ENCODE measurements at regions not wholly inside any gene's neighbourhood (a gene's known extent, or its start where the extent isn't known, plus 50 kb on each side); places are given as distances from the start of the nearest gene placed in this dataset.
"Not testable (repeated sequence)": the region's sequence is repeated elsewhere in the genome, so short reads cannot be mapped to it uniquely, and the experiment has no call there.

DNA sequence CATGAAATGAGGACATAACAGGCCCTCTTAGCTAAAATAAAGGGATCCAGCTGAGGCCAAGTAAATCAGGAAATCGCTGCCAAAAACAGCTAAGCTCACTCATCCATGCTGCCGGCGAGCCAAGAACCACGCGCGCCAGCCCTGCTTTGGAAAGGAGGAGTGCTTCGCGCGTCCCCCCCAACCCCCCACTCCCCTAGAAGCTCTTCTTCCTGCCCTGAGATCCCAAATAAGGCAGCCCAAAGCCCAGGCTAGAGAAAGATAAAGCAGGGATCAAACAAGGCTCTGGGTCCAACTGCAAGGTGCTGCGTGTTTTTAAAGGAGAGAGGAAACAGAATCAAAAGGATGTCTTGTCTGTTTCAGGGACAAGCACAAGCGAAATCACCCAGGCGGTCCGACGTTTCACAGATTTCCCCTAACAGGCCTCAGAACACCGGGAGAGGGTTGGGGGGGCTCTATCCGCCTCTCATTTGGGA is 168.3 kb upstream of the AUTS2 start:
- H3K27ac ChIP-seq (ENCODE audit: low read length): no peak overlapping the region
- H3K79me2 ChIP-seq (ENCODE audit: low read length): no peaks in the 10 kb centered on the region
- H2AFZ ChIP-seq (ENCODE audit: low read depth, low read length): no peak overlapping the region
- no peaks in the 10 kb centered on the region for H3K36me3 ChIP-seq (replicated peaks; ENCODE audit: low read depth, low read length)
- no peaks in the 10 kb centered on the region for H4K20me1 ChIP-seq (ENCODE audit: insufficient read depth, low read length)
- no peaks in the 10 kb centered on the region for H3K27me3 ChIP-seq (ENCODE audit: low read depth, low read length)
- no peak overlapping the region for H3K4me3 ChIP-seq (ENCODE audit: low read length)
- H3K9ac ChIP-seq (ENCODE audit: low read length): no peak overlapping the region
- no peaks in the 10 kb centered on the region for H3K4me1 ChIP-seq (ENCODE audit: low read length)
- TF ChIP-seq EZH2phosphoT487 (IDR thresholded peaks at IDR 0.05; ENCODE audit: low read depth): no peak
- TF ChIP-seq, protein P1, sequence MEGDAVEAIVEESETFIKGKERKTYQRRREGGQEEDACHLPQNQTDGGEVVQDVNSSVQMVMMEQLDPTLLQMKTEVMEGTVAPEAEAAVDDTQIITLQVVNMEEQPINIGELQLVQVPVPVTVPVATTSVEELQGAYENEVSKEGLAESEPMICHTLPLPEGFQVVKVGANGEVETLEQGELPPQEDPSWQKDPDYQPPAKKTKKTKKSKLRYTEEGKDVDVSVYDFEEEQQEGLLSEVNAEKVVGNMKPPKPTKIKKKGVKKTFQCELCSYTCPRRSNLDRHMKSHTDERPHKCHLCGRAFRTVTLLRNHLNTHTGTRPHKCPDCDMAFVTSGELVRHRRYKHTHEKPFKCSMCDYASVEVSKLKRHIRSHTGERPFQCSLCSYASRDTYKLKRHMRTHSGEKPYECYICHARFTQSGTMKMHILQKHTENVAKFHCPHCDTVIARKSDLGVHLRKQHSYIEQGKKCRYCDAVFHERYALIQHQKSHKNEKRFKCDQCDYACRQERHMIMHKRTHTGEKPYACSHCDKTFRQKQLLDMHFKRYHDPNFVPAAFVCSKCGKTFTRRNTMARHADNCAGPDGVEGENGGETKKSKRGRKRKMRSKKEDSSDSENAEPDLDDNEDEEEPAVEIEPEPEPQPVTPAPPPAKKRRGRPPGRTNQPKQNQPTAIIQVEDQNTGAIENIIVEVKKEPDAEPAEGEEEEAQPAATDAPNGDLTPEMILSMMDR (IDR thresholded peaks at IDR 0.05; ENCODE audit: low read depth, low read length): no peak
- no peak overlapping the region for H3K4me2 ChIP-seq (ENCODE audit: low read length)
- no peaks in the 10 kb centered on the region for H3K9me3 ChIP-seq (ENCODE audit: insufficient read depth, low read length)

DNA sequence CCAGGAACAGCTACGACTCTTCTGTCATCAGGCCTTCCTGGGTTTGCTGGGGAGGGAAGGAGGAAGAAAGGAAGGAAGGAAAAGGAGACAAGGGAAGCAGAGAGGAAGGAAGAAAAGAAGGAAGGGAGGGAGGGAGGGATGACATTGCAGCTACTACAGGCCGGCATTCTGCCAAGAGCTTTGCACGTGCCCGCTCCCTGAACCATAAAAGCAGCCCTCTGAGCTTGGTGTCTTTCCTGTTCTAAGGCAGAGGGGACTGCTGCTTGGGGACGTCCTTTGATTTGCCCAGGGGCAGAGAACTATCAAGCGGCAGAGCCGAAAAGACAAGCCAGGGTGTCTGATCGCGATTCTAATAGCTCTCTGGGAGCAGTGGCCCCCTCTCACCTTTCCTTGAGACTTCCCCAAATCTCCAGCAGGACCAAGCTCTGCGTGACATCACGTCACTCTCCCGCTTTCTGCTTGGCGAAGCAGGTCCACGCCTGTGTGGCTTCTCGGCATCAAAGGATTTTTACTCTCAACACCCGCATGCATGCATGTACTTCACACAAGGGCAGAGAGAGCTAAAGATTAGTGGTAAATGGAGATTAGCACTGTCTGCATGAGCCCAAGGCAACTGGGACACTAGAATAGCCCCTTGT is 167.8 kb upstream of the AUTS2 start:
- no peaks in the 10 kb centered on the region for H3K4me1 ChIP-seq (ENCODE audit: low read length)
- no peak overlapping the region for H3K9ac ChIP-seq (ENCODE audit: low read length)
- H3K27ac ChIP-seq (ENCODE audit: low read length): no peak overlapping the region
- no peak overlapping the region for H3K4me2 ChIP-seq (ENCODE audit: low read length)
- no peaks in the 10 kb centered on the region for H4K20me1 ChIP-seq (ENCODE audit: insufficient read depth, low read length)
- no peaks in the 10 kb centered on the region for H3K27me3 ChIP-seq (ENCODE audit: low read depth, low read length)
- H3K79me2 ChIP-seq (ENCODE audit: low read length): no peaks in the 10 kb centered on the region
- no peak overlapping the region for H2AFZ ChIP-seq (ENCODE audit: low read depth, low read length)
- TF ChIP-seq, protein P1 (IDR thresholded peaks at IDR 0.05; ENCODE audit: low read depth, low read length): no peak
- no peak for TF ChIP-seq EZH2phosphoT487 (IDR thresholded peaks at IDR 0.05; ENCODE audit: low read depth)
- H3K36me3 ChIP-seq (replicated peaks; ENCODE audit: low read depth, low read length): no peaks in the 10 kb centered on the region
- no peak overlapping the region for H3K4me3 ChIP-seq (ENCODE audit: low read length)
- no peaks in the 10 kb centered on the region for H3K9me3 ChIP-seq (ENCODE audit: insufficient read depth, low read length)

DNA sequence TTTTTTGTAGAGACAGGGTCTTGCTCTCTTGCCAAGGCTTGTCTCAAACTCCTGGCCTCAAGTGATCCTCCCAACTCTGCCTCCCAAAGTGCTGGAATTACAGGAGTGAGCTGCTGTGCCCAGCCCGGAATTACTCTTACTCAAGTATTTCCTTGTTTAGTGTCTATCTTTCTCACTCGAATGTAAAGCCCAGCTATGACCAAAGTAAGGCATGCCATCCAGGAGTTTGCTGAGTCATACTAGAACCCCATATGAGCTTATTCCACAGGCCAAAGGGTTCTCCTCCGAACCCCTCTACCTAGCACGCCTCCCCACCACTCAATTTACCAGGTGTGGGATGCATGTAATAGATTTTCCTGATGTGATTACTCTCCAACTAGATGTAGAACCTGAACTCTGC is 166.6 kb upstream of the AUTS2 start:
- Histone ChIP-seq H3K4me2 (ENCODE audit: low read length) (no peak overlapping the region), H3K27me3 (ENCODE audit: low read depth, low read length) (no peaks in the 10 kb centered on the region), H3K4me3 (ENCODE audit: low read length) (no peak overlapping the region), H3K79me2 (ENCODE audit: low read length) (no peaks in the 10 kb centered on the region), H3K9me3 (ENCODE audit: insufficient read depth, low read length) (no peaks in the 10 kb centered on the region), H2AFZ (ENCODE audit: low read depth, low read length) (no peak overlapping the region), H3K4me1 (ENCODE audit: low read length) (no peaks in the 10 kb centered on the region), H4K20me1 (ENCODE audit: insufficient read depth, low read length) (no peaks in the 10 kb centered on the region), H3K36me3 (replicated peaks; ENCODE audit: low read depth, low read length) (no peaks in the 10 kb centered on the region), H3K27ac (ENCODE audit: low read length) (no peak overlapping the region), H3K9ac (ENCODE audit: low read length) (no peak overlapping the region)
- TF ChIP-seq, protein P1 (IDR thresholded peaks at IDR 0.05; ENCODE audit: low read depth, low read length): no peak
- TF ChIP-seq EZH2phosphoT487 (IDR thresholded peaks at IDR 0.05; ENCODE audit: low read depth): no peak

DNA sequence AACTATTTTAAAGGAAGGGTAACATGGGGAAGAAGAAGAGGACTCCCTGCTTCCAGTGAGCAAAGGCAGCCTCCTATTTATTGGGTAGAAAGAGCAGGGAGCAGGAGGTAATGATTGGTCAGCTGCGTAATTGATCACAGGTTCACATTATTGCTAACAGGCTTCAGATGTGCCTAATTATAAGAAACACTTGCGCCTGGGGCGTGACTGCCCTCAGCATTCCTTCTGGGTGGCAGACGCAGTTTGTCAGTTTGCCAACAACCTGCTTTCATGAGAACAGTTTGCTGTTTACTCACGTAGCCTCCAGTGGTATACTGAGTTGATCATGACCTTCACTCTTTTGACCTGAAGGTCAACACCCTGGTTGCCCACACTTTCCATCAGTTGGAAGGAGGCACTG is 166.0 kb upstream of the AUTS2 start:
- H4K20me1 ChIP-seq (ENCODE audit: insufficient read depth, low read length); H3K9ac ChIP-seq (ENCODE audit: low read length); H3K9me3 ChIP-seq (ENCODE audit: insufficient read depth, low read length); H3K27ac ChIP-seq (ENCODE audit: low read length); H3K4me2 ChIP-seq (ENCODE audit: low read length); H3K27me3 ChIP-seq (ENCODE audit: low read depth, low read length); H2AFZ ChIP-seq (ENCODE audit: low read depth, low read length); H3K79me2 ChIP-seq (ENCODE audit: low read length); H3K4me3 ChIP-seq (ENCODE audit: low read length); H3K36me3 ChIP-seq (replicated peaks; ENCODE audit: low read depth, low read length); H3K4me1 ChIP-seq (ENCODE audit: low read length): not testable (repeated sequence)

All from OCI-LY3 (cell line).